ENCODE measurements at regions not wholly inside any gene's neighbourhood (a gene's known extent, or its start where the extent isn't known, plus 50 kb on each side); places are given as distances from the start of the nearest gene placed in this dataset.

DNA sequence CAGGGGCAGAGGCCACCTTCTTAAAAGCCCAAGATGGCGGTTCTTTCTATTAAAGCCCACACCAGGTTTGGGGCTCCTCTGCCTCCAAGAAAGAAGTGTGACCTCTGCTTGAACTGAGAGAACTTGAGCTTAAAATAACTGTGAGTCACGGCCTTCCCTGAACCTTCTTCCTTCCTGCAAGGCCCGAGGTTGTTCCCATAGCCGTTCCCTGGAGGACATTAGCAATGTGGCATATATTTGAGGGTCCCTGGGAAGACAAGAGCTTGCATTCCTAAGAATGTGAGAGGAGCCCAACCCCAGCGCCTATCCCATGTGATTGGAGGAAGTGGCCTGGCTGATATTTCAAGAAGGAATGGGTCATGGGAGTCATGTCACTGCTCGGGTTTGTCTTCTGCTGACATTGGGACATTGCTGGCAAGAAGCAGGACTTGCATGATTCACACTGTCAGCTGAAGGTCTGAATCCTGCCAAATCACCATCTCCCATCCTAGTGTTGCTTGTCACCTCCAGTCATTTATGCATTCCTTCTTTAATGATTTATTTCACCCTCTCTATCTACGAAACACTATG lies 168.1 kb downstream of the TRIB2 start:
- TF ChIP-seq, protein P1, sequence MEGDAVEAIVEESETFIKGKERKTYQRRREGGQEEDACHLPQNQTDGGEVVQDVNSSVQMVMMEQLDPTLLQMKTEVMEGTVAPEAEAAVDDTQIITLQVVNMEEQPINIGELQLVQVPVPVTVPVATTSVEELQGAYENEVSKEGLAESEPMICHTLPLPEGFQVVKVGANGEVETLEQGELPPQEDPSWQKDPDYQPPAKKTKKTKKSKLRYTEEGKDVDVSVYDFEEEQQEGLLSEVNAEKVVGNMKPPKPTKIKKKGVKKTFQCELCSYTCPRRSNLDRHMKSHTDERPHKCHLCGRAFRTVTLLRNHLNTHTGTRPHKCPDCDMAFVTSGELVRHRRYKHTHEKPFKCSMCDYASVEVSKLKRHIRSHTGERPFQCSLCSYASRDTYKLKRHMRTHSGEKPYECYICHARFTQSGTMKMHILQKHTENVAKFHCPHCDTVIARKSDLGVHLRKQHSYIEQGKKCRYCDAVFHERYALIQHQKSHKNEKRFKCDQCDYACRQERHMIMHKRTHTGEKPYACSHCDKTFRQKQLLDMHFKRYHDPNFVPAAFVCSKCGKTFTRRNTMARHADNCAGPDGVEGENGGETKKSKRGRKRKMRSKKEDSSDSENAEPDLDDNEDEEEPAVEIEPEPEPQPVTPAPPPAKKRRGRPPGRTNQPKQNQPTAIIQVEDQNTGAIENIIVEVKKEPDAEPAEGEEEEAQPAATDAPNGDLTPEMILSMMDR (IDR thresholded peaks at IDR 0.05 in 4 of 5, conservative IDR thresholded peaks at IDR 0.05 in 1 of 5), result no peak
- TF ChIP-seq POLR2A (IDR thresholded peaks at IDR 0.05), result no peak

Measured in gastrocnemius medialis (tissue), 4 donors.